Left lobe of liver (tissue), 2 donors: ENCODE measurements at regions not wholly inside any gene's neighbourhood (a gene's known extent, or its start where the extent isn't known, plus 50 kb on each side); places are given as distances from the start of the nearest gene placed in this dataset.

Source experiments
- ATAC-seq: fragments of 200-7000 bp; cut with Tn5 transposase; one replicate; pipeline ENCODE4 v1.9.1; 2020; ENCODE audit warnings: mild to moderate bottlenecking, moderate library complexity
- DNase-seq: peaks from one replicate; pipeline ENCODE4 v3.0.0-alpha.2; 2020; ENCODE audit warnings: low spot score
- donor health status: DM: no; HTN: no; CAD: no; lungs with moderate emphysema.
- donor health status: DM: no; HTN: yes; CAD: no.

DNA sequence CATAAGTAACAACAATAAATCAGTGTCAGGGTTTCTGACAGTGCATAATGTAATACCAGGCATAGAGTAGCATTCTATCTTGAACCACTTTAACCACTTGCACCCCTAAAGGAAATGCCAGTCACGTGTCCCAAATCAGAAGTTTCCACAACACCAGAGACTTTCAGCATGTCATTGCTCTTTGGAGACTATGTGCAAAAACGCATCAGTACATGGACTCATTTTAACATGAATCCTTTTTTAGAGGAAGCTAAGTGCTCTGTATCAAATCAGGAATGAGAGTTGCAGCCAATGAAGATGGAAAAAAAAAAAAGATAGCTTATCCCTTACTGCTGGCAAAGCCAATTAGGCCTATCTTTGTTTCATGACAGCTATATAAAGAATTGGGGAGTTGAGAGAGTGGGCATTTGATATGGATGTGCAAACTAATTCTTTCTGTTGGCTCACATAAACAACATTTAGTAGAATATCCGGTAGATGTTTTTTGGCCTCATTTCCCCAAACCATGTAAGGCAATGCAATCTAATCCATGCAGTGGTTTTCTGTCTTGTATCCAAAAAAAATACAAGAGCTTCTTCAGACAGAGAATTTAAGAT, 353.1 kb downstream of the IRS1 start:
- DNase-seq (no peak), ATAC-seq (peak; percentile 8)

DNA sequence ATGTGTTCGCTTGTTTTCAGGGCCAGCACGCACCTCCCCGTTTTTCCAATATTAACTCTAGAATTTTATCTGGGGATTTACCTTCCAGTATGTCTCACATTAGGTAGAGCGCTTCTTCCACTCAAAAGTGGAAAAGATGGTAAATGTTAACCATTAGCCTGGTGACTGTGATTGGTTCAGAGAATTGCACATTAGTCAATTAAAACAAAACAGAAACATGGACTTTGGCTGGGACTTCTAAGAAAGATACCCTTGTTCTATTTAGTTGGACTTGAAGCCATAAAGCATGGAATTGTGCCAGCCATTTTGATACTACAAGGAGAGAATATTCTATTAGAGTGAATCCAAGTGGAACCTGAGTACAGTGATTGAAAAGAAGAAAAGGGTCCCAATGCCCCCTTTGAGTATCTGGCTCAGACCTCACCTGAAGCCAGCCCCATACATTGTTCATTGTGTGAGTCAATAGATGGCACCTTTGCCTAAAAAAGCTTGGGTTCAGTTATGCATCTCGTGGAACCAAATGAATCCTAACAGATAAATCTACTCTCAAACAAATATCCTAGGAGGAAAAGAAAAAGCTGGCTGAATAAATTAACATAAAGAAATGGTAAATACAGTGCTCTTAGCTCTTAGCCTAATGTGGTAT, 354.3 kb downstream of the IRS1 start:
- DNase-seq (no peak), ATAC-seq (peak; percentile 84)

DNA sequence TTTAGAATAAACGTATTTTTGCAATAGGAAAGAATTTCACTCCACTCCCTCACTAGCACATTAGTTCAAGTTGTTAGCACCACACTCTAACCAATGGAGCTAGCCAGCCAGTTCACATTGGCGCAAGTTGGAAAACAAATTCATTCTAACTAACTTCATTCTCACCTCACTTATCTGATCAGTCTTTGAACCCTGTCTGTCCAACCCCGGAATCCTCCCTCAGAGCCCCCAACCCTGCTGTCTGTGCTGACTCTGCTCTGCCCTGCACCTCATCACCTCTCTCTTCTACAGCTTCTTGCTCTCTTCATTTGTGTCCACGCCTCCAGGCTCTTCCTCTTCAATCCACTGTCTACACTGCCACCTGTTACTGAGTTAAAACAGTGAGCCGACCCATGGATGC, 356.5 kb downstream of the IRS1 start:
- DNase-seq (no peak), ATAC-seq (no peak)

DNA sequence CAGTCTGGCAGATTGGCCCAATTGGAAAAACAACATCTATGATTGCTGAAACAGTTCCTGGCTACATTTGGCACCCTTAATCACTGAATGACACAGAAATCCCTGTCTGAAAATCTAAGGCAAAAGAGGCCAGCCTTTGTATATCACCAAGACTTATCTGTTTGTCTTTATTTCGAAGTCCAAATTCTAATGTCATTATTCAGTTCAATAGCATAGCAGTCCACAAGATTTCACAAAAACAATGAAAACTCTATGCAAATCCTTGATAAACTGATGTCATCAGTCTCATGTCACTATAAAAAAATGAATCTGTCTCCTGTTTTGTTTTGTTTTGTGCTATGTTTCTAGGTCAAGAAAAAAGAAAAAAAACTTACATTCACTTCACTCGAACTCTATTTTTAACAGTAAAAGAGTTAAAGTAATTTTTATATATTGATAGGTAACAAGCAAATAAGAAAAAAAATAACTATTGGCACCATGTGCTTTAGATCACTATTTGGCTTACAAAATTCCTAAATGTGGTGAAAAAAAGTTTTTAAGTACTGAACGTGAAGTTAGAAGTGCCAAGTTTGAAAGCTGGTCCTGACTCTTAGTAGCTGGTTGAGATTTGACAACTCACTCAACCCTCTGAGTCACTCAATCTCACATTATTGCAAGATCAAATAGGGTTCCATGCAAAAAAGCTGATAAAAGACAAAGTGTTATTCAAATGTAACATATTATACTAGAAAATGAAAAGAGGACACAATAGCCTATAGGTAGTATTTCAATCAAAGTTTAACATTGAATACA, 359.3 kb downstream of the IRS1 start:
- ATAC-seq: peak; percentile 41
- DNase-seq: no peak

DNA sequence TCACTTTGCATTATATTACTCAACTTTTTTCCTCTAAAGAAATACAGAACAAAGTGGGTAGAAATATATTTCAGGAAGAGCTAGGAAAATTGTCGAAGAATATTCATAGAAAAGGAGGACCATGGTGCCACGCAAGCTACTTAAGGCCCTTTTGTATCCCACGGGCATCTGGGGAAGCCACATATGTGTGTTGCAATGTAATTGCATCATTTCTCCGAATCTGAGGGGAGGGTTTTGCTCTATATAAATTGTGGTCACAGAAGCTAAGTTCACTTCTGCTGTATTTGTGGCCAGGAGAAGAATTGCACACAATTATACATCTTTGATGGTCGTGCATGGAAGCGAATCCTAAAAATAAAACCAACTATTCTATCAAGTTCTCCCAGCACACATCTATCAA, 360.3 kb downstream of the IRS1 start:
- DNase-seq: no peak
- ATAC-seq: no peak

DNA sequence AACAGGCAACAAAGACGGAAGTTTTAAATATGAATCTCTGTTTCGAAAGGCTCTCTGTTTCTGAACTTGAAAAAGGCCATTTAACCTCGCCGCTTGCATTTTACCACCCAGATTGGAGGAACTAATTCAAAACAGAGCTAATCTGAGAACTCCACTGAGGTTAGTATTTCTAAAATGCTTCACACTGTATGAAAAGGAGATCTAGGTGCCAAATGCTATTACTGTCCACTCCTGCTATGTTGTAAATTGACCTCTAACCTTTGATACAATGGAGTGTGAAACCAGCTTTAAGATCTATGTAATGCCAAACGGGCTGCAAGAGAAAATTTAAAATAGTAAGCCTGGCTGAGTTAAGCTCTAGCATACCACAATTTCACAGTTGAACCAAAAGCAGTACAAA, 364.5 kb downstream of the IRS1 start:
- DNase-seq: no peak
- peak; percentile 87 for ATAC-seq

DNA sequence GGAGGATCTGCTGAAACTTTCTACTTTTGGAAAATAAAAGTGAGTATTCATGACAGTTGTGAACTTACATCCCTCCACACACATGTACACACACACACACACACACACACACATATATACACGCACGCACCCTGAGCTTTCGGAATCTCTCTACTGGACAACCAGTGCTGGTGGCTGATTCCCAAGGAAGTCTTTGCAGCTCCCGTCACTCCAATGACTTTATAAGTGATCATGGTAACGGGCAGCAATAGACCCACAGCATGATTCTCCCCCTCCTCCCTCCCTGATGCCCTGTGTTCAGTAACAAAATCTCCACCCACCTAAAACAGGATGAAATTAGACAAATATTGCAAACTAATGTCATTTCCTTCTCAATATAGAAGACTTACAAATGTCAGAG, 364.9 kb downstream of the IRS1 start:
- ATAC-seq (no peak), DNase-seq (no peak)

DNA sequence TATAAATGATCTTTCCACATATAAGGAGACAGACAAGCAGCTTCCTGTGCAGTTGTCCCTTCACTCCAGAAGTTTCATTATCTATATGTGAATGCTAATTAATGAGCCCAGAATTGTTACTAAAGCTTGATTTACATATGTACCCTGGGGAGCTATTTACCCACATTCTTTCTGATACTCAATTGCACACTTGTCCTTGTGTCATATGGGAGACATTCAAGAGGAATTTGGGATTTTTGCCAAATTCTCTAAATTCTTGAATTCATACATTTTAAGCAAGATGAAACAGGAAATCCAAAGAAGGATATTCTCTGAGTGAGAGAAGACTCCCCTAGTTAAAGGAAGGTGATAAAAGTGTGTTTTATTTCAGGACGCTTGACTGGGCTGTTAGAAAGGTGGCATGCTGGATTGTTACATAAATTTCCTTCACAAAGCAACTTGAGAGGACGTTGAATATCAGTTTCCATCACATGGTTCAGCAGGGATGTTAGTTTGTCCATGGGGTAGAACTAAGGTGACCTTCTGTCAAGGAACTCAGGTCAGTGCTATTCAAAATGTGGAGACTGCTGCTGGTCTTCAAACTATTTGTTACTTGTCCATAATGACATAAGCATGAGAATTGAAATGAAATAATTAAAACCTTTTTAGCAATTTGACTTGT, 368.2 kb downstream of the IRS1 start:
- no peak for ATAC-seq
- no peak for DNase-seq

DNA sequence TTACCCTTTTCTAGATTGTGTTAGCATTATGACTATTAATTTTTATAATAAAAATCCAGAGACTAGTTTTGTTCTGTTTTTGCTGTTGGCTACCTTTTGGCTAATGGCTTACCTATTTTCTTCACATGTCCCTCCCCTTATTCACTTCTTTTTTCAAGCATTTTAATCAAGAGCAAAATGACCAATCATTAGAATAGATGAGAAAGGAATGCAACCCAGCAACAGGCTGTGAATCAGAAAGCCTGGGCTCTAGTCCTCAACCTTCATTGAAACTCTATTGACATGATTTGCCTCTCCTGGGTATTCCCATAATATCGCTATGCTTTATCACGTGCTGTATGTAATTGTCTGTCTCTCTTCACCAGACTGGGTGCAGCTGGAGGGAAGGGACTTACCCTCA, 370.1 kb downstream of the IRS1 start:
- DNase-seq (no peak), ATAC-seq (peak; percentile 12)

DNA sequence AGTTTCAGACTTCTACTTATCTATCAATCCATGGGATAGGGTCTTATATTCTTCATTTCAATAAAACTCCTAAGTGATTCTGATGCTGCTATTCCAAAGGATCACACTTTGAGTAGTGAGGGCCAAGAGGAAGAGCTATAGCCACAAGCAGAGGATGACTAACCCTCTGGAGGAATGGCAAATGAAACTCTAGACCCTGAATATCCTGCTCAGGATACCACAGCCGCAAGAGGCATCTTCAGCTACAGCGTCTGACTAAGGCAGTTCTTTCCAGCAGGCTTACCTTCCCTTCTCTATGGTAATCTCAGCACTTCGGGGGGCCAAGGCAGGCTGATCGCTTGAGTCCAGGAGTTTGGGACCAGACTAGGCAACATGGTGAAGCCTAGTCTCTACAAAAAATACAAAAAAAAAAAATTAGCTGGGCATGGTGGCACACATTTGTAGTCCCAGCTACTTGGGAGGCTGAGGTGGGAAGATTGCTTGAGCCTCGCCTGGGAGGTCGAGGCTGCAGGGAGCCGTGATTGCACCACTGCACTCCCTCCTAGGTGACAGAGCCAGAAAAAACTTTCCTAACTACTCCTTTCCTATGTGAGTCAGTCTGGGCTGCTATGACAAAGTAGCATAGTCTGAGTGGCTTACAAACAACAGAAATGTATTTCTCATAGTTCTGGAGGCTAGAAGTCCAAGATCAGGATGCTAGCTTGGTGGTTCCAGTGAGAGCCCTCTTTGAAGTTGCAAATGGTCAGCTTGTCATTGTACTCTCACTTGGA, 371.9 kb downstream of the IRS1 start:
- DNase-seq (no peak), ATAC-seq (peak; percentile 11)

DNA sequence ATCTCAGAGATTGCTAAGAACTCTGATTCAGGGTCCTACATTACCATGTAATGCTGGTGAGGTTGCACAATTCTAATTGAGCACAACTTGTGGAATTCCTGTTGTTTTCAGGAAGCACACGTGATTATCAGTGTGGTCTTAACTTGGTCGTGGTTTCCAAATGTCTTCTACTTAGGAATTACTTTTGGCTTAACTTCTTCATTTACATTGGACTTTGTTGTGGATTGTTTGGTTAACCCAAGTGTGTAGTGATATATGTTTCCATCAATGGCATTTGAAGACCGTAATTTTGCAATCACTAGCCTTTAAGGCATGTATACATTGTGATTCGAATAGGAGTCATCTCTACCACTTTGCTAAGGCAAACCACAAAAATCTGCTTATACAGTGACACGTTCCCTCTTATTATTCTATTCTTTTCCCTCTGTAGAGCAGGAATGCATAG, 373.3 kb downstream of the IRS1 start:
- DNase-seq (no peak), ATAC-seq (no peak)

DNA sequence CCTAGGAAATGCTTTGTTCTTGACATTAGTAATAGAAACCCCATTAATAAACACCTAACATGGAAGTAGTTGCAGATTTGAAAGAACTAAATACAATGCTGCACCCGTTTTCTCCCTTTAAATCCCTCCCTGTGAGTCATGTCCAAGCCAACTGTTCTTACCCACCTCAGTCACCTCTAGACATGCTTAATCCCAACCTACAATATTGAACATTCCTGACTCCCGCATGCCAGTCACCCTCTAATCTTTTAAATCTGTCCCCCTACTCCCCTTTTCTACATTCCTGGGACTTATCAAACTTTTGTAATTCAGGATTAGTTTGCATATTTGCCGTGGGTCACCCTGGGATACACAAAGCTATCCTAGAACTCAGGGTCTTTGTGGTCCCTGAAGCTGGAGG, 374.6 kb downstream of the IRS1 start:
- DNase-seq (no peak), ATAC-seq (no peak)

DNA sequence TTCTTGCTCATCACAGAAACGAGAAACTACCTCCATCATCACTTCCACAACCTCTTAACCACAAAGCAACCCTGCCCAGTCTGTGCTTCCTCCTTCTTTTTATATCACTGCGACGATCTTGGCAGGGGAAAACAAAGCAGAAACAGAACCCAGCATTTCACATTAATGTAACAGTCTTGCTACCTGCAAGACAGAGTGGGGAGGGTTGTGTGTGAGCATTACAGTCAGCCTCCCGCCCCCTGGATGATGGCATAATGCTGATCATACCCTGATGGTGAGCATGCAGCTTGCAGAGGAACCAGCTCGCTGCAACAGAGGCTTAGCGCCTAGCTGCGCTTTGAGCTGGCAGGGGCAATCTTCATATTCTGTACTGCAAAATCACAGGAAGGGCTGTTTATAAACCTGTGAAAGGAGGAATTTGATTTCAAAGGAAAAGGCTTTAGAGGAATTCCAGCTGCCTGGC, 376.1 kb downstream of the IRS1 start:
- peak; percentile 23 for ATAC-seq

DNA sequence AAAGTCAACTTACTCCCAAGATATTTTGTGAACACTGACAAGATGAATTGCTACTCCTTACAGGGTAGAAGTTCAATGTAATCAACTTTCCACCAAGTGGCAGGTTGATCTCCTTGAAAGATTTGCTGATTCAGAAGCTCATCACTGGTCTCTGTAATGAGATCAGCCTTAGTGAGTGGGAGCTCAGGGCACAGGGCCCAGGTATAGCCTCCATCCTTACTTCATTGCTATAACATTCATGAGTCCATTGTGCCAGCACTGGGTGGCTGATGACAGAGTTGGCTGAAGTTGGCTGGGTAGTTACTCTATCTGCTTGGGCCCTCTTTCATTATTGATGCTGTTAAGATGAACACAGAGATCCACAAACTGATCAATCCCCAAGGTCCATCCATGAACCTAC, 379.0 kb downstream of the IRS1 start:
- no peak for DNase-seq
- ATAC-seq: no peak

More for the DNA sequence above, 376.1 kb downstream of the IRS1 start:
- DNase-seq: no peak

DNA sequence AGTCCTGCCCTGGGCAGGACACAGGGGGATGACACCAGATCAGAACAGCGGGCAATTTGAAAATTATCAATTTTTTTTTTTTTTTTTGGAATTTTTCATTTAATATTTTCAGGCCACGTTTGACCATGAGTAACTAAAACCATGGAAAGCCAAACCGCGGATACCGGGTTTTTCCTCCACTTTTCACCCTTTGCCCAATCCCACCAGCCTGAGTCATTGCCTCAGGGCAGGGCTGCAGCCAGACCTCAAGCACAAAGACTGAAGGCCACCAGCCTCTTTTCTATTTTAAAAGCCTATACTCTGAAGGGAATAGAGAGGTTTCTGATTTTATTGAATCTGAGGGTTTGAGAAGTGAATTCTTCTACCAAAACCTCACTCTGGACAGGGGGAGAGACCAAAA, 381.1 kb downstream of the IRS1 start:
- ATAC-seq (no peak), DNase-seq (no peak)

DNA sequence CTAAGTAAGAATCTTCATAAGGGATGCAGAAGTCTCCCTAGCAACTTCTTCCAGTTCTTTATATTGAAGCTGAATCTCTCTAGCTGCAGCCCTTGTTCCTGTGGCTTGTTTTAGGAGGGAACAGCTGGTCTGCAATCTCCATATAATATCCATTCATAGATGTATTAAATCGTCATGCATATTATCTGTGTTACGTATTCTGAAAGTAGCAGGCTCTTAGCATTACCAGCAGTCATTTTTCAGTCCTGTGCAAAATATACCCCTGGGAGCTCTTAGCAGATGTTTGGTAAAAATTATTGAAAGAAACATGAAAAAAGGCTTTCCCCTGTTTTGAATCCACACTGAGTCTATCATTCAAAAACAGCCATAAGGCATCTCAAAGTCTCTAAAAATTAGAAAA, 385.3 kb downstream of the IRS1 start:
- ATAC-seq: no peak
- no peak for DNase-seq

DNA sequence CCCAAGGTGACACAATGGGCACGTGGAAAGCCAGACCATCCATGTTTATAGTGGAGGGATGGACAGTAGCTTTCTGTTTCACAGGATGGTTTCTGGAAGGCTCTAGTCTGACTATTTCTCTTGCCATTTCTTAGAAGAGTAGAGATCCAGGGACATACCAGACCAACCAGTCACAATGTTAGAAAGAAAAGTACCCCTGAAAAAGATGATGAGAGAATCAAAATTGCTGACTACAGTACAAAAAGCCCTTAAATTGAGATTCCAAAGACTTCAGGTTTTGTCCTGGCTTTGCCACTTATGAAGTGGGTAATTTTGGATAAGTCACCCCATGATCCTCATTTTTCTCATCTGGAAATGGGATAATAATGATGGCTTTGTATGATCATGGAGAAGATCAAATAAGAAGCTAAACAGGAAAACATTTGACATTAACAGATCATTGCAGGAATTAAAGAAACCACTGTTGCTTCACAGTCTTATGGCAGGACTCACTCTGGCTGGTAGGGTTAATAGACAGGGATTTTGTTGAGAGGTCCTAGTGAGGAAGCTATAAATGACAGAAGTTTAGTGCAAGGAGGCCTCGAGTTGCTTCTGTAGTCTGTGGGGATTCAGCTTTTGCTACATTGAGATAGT, 386.0 kb downstream of the IRS1 start:
- DNase-seq: no peak
- no peak for ATAC-seq

DNA sequence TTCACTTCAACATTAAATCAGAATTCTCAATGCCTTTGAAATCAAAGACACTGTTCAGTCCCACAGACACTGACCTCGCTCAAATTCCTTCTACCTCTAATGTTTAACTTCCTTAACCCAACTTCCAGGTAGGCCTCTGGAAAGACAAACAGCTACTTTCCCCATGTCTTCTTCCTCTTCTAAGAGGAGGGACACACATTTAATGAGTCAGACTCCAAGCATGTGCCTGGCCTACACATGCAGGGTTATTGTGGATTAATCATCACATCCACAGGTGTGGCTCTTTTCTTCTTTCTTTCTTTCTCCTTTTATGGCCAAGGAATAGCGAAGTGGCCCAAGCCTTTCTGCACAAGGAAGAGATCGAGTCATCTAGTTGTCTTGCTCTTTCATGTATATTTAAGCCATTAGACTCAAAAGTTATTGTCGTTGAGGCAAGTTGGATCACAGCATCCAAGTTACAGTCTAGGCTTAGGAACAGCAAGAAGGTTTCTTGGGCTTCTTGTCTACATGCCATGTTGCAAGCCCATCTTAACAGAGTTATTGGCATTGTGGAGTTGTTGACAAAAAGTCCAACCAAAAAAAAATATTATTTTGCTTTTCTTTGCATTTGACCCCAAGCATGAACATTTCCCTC, 387.8 kb downstream of the IRS1 start:
- ATAC-seq: no peak
- DNase-seq: no peak

DNA sequence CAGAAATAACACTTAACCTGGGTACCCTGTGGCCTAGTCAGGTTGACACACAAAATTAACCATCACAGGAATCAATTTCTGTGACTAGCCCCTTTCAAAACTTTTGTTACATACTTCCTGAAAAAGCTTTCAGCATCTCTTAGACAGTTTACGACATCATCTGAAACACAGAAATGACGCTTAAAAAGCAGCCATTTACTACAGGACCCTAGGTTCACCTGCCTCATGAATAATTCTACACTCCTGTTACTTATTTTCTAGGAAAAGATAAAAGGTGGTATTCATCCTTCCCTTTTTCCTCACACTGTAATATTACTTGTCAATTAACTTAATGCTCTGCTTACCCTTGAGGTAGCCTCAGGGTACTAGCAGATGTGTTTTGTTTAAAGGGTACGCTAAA, 388.4 kb downstream of the IRS1 start:
- ATAC-seq (no peak), DNase-seq (no peak)

DNA sequence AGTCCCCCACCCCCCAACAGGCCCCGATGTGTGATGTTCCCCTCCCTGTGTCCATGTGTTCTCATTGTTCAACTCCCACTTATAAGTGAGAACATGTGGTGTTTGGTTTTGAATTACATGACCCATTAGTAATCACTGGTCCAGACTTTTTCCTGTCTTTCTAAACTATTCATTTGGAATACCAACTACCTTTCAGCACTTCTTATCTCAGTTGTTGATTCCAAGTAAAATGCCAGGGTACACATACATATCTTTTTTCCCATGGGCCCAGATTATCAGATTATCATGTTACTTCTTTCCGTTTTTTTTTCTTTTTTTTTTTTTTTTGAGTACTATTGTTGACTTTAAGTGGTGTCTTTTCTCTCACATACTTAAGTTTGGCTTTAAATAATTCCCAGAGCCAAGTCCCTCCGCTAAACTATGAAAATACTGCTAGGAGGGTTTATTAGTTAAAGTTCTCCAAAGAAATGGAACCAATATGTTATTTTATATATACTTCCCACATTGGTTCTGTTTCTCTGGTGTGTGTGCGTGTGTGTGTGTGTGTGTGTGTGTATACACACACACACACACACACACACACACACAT, 389.3 kb downstream of the IRS1 start:
- ATAC-seq: no peak
- DNase-seq: no peak
